IPS-15b (cell line): ENCODE measurements at regions not wholly inside any gene's neighbourhood (a gene's known extent, or its start where the extent isn't known, plus 50 kb on each side); places are given as distances from the start of the nearest gene placed in this dataset.
"Not testable (repeated sequence)": the region's sequence is repeated elsewhere in the genome, so short reads cannot be mapped to it uniquely, and the experiment has no call there.

Source experiments
- H3K27me3 ChIP-seq: one replicate; pipeline ENCODE4 v1.6.1; 2013; ENCODE audit warnings: low read length; ENCODE audit not compliant: control insufficient read depth, insufficient read depth
- H3K36me3 ChIP-seq: one replicate; pipeline ENCODE4 v1.6.1; 2013; ENCODE audit warnings: low read length; ENCODE audit not compliant: control insufficient read depth, insufficient read depth
- H3K4me1 ChIP-seq: one replicate; pipeline ENCODE4 v1.6.1; 2013; ENCODE audit warnings: mild to moderate bottlenecking, low read length; ENCODE audit not compliant: control insufficient read depth, insufficient read depth
- H3K4me3 ChIP-seq: one replicate; pipeline ENCODE4 v1.5.1; 2013; ENCODE audit warnings: low read depth, low read length
- H3K9ac ChIP-seq: one replicate; pipeline ENCODE4 v1.6.1; 2013; ENCODE audit warnings: low read depth, mild to moderate bottlenecking, low read length
- H3K9me3 ChIP-seq: one replicate; pipeline ENCODE4 v1.6.1; 2013; ENCODE audit warnings: mild to moderate bottlenecking, low read length; ENCODE audit not compliant: control insufficient read depth, insufficient read depth

GRCh38 chr11:44361813-44362212 lies 51.9 kb upstream of the ALX4 start:
- Histone ChIP-seq H3K4me1 (peaks cover 2% of the 10 kb centered on the region), H3K4me3 (no peak overlapping the region), H3K9me3 (no peaks in the 10 kb centered on the region), H3K9ac (no peak overlapping the region), H3K27me3 (no peaks in the 10 kb centered on the region), H3K36me3 (no peaks in the 10 kb centered on the region)

DNA sequence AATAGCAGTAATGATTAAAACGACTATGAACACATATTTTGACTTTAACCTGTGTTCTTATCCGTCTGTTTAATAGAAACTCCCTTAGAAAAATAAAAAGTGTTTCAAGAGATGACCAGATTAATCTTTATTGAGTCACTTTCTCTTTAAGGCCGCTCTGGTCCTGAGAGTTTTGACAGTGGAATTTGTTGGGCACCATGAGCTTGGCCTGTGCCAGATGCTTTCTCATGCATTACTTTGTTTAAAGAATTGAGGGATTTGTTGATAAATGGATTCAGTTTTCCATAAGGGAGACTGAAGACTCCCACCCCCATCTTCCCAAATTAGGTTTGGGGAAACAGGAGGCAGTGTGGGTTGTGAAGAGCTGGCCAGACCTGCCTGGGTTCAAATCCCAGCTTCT lies 53.2 kb upstream of the ALX4 start:
- Histone ChIP-seq H3K4me3 (no peak overlapping the region), H3K9me3 (no peaks in the 10 kb centered on the region), H3K27me3 (no peaks in the 10 kb centered on the region), H3K9ac (no peak overlapping the region), H3K36me3 (no peaks in the 10 kb centered on the region), H3K4me1 (peaks cover 2% of the 10 kb centered on the region)

DNA sequence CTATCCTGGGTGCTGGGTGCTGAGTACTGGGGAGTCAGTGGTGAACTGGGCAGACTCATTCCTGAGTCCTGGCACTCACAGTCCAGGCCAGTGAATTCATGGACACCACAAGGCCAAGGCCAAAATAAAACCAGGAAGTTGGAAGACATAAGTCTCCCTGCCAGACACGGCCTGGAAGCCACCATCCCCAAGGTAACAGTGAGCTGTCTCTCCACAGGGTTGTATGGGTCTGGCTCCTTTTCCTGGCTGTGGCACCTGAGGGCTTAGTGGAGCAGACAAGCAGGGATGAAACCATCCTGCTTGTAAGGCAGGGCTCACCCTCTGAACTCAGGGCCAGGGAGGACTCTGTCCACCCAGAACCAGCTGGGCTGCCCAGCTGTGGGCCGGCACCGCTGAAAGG lies 54.7 kb upstream of the ALX4 start:
- H3K4me3 ChIP-seq = no peak overlapping the region
- H3K9ac ChIP-seq = no peak overlapping the region
- H3K36me3 ChIP-seq = no peaks in the 10 kb centered on the region
- peaks cover 2% of the 10 kb centered on the region for H3K4me1 ChIP-seq
- no peaks in the 10 kb centered on the region for H3K27me3 ChIP-seq
- H3K9me3 ChIP-seq = no peaks in the 10 kb centered on the region

DNA sequence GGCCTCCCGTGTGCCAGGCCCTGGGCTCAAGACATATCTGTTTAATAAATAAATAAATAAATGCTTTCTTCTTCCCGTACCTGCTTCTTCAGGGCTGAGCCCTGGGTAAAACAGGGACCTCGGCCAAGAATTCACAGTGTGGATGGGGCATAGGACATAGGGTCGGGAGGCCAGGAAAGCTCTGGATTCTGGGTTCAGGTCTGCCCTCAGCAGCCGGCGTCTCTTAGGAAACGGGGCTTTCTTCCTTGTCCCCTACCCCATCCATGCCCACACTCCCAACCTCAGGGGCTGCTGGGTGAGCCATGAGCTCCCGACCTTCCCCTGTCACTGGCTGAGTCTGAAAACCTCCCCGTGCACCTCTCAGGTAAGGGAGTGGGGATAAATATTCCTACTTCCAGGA lies 55.7 kb upstream of the ALX4 start:
- H3K9me3 ChIP-seq = no peaks in the 10 kb centered on the region
- no peak overlapping the region for H3K4me3 ChIP-seq
- H3K4me1 ChIP-seq = peaks cover 2% of the 10 kb centered on the region
- no peak overlapping the region for H3K9ac ChIP-seq
- H3K36me3 ChIP-seq = no peaks in the 10 kb centered on the region
- H3K27me3 ChIP-seq = no peaks in the 10 kb centered on the region

DNA sequence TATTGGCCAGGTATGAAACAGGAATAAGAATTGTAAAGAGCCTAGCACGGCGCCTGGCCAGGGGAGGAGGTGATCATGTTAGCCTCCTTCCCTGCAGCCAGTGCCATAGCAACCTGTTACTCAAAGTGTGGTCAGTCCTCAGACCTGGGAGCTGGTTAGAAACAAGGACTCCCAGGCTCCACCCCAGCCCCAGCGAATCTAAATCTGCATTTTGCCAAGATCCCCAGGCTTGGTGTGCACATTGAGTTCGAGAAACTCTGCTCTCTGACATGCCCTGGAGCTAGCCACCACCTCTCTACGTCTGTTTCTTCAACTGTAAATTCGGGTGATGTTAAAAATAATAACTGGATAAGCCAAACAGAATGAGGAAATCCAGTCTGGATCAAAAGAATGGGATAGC lies 56.1 kb upstream of the ALX4 start:
- H3K9me3 ChIP-seq = no peaks in the 10 kb centered on the region
- H3K4me1 ChIP-seq = peaks cover 2% of the 10 kb centered on the region
- no peak overlapping the region for H3K9ac ChIP-seq
- no peaks in the 10 kb centered on the region for H3K27me3 ChIP-seq
- H3K4me3 ChIP-seq = no peak overlapping the region
- no peaks in the 10 kb centered on the region for H3K36me3 ChIP-seq

DNA sequence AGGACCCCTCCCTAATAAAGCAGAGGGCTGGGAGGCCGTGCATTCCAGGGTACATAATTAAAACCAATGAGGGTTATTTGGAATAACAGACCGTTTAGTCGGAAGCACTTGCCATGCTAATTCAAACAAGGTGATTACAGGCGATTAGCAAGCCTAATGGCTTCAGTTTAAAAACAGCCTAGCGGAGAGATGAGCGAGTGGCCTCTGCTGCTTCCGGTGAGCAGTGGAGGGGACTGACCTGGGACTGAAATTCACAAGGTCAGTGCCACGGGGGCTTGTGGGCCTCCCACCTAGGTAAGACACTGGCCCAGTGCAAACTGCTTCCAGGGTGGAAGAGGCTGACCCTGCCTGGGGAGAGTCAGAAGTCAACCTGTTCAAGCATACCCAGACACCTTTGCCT lies 56.8 kb upstream of the ALX4 start:
- no peak overlapping the region for H3K9ac ChIP-seq
- no peak overlapping the region for H3K4me3 ChIP-seq
- H3K4me1 ChIP-seq = peaks cover 2% of the 10 kb centered on the region
- H3K27me3 ChIP-seq = no peaks in the 10 kb centered on the region
- H3K36me3 ChIP-seq = no peaks in the 10 kb centered on the region
- no peaks in the 10 kb centered on the region for H3K9me3 ChIP-seq

DNA sequence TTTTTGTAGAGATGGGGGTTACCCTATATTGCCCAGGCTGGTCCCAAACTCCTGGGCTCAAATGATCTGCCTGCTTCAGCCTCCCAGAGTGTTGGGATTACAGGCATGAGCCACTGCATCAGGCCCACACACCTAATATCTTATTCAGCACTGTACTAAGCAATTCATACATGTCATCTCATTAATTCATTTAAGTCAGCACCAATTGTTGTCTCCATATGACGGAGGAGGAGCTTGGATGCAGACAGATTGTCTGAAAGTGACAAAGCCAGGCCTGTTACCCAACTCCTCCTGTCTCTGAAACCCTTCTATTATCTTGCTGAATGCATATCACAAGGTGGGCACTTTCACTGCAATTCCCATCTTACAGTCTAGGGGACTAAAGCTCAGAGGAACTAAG lies 57.5 kb upstream of the ALX4 start:
- no peaks in the 10 kb centered on the region for H3K9me3 ChIP-seq

GRCh38 chr11:44368886-44369285 lies 58.9 kb upstream of the ALX4 start:
- no peaks in the 10 kb centered on the region for H3K36me3 ChIP-seq
- H3K4me1 ChIP-seq = peaks cover 2% of the 10 kb centered on the region
- no peak overlapping the region for H3K9ac ChIP-seq
- H3K27me3 ChIP-seq = peaks cover 3% of the 10 kb centered on the region
- no peak overlapping the region for H3K4me3 ChIP-seq
- no peaks in the 10 kb centered on the region for H3K9me3 ChIP-seq

More for the DNA sequence above, 57.5 kb upstream of the ALX4 start:
- Histone ChIP-seq H3K4me3 (no peak overlapping the region), H3K9ac (no peak overlapping the region), H3K36me3 (no peaks in the 10 kb centered on the region), H3K4me1 (peaks cover 2% of the 10 kb centered on the region), H3K27me3 (no peaks in the 10 kb centered on the region)

DNA sequence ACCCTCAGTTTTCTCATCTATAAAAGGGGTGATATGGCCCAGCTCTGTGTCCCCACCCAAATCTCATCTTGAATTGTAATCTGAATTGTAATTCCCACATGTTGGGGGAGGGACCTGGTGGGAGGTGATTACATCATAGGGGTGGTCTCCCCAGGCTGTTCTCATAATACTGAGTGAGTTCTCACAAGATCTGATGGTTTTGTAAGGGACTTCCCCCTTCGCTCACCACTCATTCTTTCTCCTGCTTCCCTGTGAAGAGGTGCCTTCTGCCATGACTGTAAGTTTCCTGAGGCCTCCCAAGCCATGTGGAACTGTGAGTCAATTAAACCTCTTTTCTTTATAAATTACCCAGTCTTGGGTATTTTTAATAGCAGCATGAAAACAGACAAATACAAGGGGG lies 61.1 kb upstream of the ALX4 start:
- not testable (repeated sequence) for H3K4me3 ChIP-seq, H3K4me1 ChIP-seq, H3K27me3 ChIP-seq, H3K9ac ChIP-seq, H3K36me3 ChIP-seq, H3K9me3 ChIP-seq

- H3K27me3 ChIP-seq = peaks cover 5% of the 10 kb centered on the region
These were observed 61.8 kb upstream of the ALX4 start for GRCh38 chr11:44371706-44372105.

DNA sequence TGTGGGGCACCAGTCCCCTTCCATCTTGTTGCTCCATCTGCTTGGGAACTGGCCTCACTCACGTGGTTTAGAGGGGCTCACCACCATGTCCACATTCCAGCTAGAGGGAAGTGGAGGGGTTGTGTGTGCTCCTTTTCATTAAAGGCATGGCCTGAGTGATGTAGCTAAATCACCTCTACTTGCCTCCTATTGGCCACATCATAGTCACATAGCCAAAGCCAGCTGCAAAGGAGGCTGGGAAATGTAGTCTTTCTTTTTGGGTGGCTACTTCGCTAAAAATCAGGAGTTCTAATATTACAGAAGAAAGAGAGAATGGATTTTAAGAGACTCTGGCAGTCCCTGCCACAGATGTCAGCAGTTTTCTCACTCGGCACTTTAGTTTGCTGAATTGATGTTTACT lies 63.0 kb upstream of the ALX4 start:
- H3K36me3 ChIP-seq = no peaks in the 10 kb centered on the region
- H3K4me3 ChIP-seq = no peak overlapping the region
- H3K27me3 ChIP-seq = peaks cover 7% of the 10 kb centered on the region
- no peaks in the 10 kb centered on the region for H3K4me1 ChIP-seq
- no peak overlapping the region for H3K9ac ChIP-seq
- H3K9me3 ChIP-seq = no peaks in the 10 kb centered on the region

More at GRCh38 chr11:44371706-44372105, 61.8 kb upstream of the ALX4 start:
- H3K9ac ChIP-seq = no peak overlapping the region
- no peak overlapping the region for H3K4me3 ChIP-seq
- no peaks in the 10 kb centered on the region for H3K4me1 ChIP-seq
- no peaks in the 10 kb centered on the region for H3K9me3 ChIP-seq
- no peaks in the 10 kb centered on the region for H3K36me3 ChIP-seq

- Histone ChIP-seq H3K9me3 (no peaks in the 10 kb centered on the region), H3K36me3 (no peaks in the 10 kb centered on the region), H3K4me1 (no peaks in the 10 kb centered on the region), H3K27me3 (peaks cover 7% of the 10 kb centered on the region), H3K9ac (no peak overlapping the region), H3K4me3 (no peak overlapping the region)
These were observed 64.1 kb upstream of the ALX4 start for GRCh38 chr11:44374001-44374400.

- no peak overlapping the region for H3K4me3 ChIP-seq
These were observed 66.5 kb upstream of the ALX4 start for GRCh38 chr11:44376423-44376822.

More at GRCh38 chr11:44376423-44376822, 66.5 kb upstream of the ALX4 start:
- no peak overlapping the region for H3K9ac ChIP-seq
- H3K9me3 ChIP-seq = no peaks in the 10 kb centered on the region
- peaks cover 7% of the 10 kb centered on the region for H3K27me3 ChIP-seq
- H3K36me3 ChIP-seq = no peaks in the 10 kb centered on the region
- no peaks in the 10 kb centered on the region for H3K4me1 ChIP-seq
